Fibroblast of lung (primary cell): ENCODE measurements at regions not wholly inside any gene's neighbourhood (a gene's known extent, or its start where the extent isn't known, plus 50 kb on each side); places are given as distances from the start of the nearest gene placed in this dataset.

ENCODE experiments used
- DNase-seq, 2 donors: peaks; one replicate each; pipeline versions ENCODE4 v3.0.0 to v3.0.0-alpha.2; 2010; ENCODE audit warnings: low read depth in 2 of 2
- H2AFZ ChIP-seq: 2 replicates; pipeline ENCODE4 v1.5.1; 2012; ENCODE audit warnings: low read length, control low read depth, inconsistent platforms
- H3K27ac ChIP-seq: 2 replicates; pipeline ENCODE4 v1.5.1; 2011; ENCODE audit warnings: low read length, control low read depth; ENCODE audit not compliant: insufficient read depth
- H3K27me3 ChIP-seq: 2 replicates; pipeline ENCODE4 v1.5.1; 2011; ENCODE audit warnings: mild to moderate bottlenecking, low read length; ENCODE audit not compliant: control insufficient read depth, insufficient read depth
- H3K36me3 ChIP-seq: 2 replicates; pipeline ENCODE4 v1.5.1; 2011; ENCODE audit warnings: low read length; ENCODE audit not compliant: control insufficient read depth, insufficient read depth
- H3K4me1 ChIP-seq: 2 replicates; pipeline ENCODE4 v1.5.1; 2011; ENCODE audit warnings: low read length; ENCODE audit not compliant: control insufficient read depth, insufficient read depth; ENCODE audit errors: extremely low read depth
- H3K4me2 ChIP-seq: 2 replicates; pipeline ENCODE4 v1.5.1; 2011; ENCODE audit warnings: low read length, control low read depth; ENCODE audit not compliant: insufficient read depth; ENCODE audit errors: extremely low read depth
- H3K4me3 ChIP-seq, 4 experiments: fragments of 200-600 bp in 1 of 4; sonication (generic) in 1 of 4; replicated peaks in 1 of 4; 2 replicates each; pipeline ENCODE4 v1.5.1; 2011 to 2016; ENCODE audit warnings: low read length in 4 of 4, low read depth in 3 of 4, mild to moderate bottlenecking in 3 of 4, control low read depth in 2 of 4, inconsistent platforms in 1 of 4, mixed read lengths in 1 of 4; ENCODE audit not compliant: insufficient read depth in 1 of 4; ENCODE audit errors: control extremely low read depth in 1 of 4
- H3K79me2 ChIP-seq: 2 replicates; pipeline ENCODE4 v1.5.1; 2012; ENCODE audit warnings: mild to moderate bottlenecking, low read length, inconsistent platforms; ENCODE audit not compliant: control insufficient read depth, insufficient read depth
- H3K9ac ChIP-seq: 2 replicates; pipeline ENCODE4 v1.5.1; 2011; ENCODE audit warnings: mild to moderate bottlenecking, low read length, control low read depth; ENCODE audit not compliant: insufficient read depth
- H3K9me3 ChIP-seq: 2 replicates; pipeline ENCODE4 v1.5.1; 2012; ENCODE audit warnings: low read depth, low read length; ENCODE audit not compliant: control insufficient read depth, insufficient read depth
- H4K20me1 ChIP-seq: 2 replicates; pipeline ENCODE4 v1.5.1; 2011; ENCODE audit warnings: low read length; ENCODE audit not compliant: control insufficient read depth, insufficient read depth; ENCODE audit errors: extremely low read depth
- CTCF ChIP-seq, 2 donors: IDR thresholded peaks in 1 of 2; conservative IDR thresholded peaks in 1 of 2; 1 replicate in 1 of 2; 2 replicates in 1 of 2; pipeline ENCODE4 v1.5.1; 2011 to 2012; ENCODE audit warnings: low read length in 2 of 2, control low read depth in 1 of 2, inconsistent platforms in 1 of 2, low read depth in 1 of 2, mild to moderate bottlenecking in 1 of 2
- EZH2 ChIP-seq: IDR thresholded peaks from 2 replicates; pipeline ENCODE4 v1.5.1; 2012; ENCODE audit warnings: low read length, control low read depth, mild to moderate bottlenecking; ENCODE audit errors: missing control alignments

GRCh38 chr2:66830881-66831280 lies 396.0 kb downstream of the MEIS1 start:
- Histone ChIP-seq H3K9ac (no peak overlapping the region), H3K4me1 (no peaks in the 10 kb centered on the region), H3K79me2 (no peaks in the 10 kb centered on the region), H4K20me1 (no peaks in the 10 kb centered on the region), H2AFZ (no peak overlapping the region), H3K27me3 (no peaks in the 10 kb centered on the region), H3K4me3 (no peak overlapping the region), H3K36me3 (no peaks in the 10 kb centered on the region), H3K27ac (no peak overlapping the region), H3K9me3 (no peaks in the 10 kb centered on the region), H3K4me2 (no peak overlapping the region)
- no peak for DNase-seq
- TF ChIP-seq CTCF (conservative IDR thresholded peaks at IDR 0.05 in 1 of 2, IDR thresholded peaks at IDR 0.05 in 1 of 2; ENCODE audit: low read depth in 1 of 2, low read length in 2 of 2) (no peak), EZH2 (no peak)

- TF ChIP-seq EZH2, result no peak
- no peak for TF ChIP-seq CTCF (conservative IDR thresholded peaks at IDR 0.05 in 1 of 2, IDR thresholded peaks at IDR 0.05 in 1 of 2; ENCODE audit: low read depth in 1 of 2, low read length in 2 of 2)
- Histone ChIP-seq H3K79me2 (no peaks in the 10 kb centered on the region), H2AFZ (no peak overlapping the region), H3K4me3 (no peak overlapping the region), H3K9ac (no peak overlapping the region), H3K4me1 (no peaks in the 10 kb centered on the region), H3K27me3 (no peaks in the 10 kb centered on the region), H3K4me2 (no peak overlapping the region), H3K27ac (no peak overlapping the region), H3K36me3 (no peaks in the 10 kb centered on the region), H3K9me3 (no peaks in the 10 kb centered on the region), H4K20me1 (no peaks in the 10 kb centered on the region)
- peak; percentile 37 to 90 for DNase-seq
Measured at GRCh38 chr2:66832646-66833435, 397.9 kb downstream of the MEIS1 start.

DNA sequence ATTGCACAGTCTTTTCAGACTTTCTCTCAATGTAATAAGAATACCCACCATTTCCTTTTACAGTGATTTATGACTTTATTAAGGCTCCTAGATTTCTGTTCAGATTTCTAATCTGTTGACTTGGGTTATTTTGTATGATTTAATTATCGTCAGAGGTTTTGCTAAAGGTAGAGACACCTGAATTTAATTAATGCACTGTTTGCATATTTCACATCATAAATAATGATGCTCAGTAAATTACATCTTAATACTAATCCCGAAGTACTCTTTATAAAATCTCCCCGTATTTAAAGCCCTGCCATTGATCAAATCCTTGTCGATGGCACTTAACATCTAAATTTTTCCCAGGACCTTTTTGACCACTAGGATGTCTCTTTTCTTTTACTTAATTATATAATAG lies 399.9 kb downstream of the MEIS1 start:
- TF ChIP-seq EZH2, result no peak
- no peaks in the 10 kb centered on the region for H3K27me3 ChIP-seq
- peaks cover 5% of the 10 kb centered on the region for H3K4me1 ChIP-seq
- H3K27ac ChIP-seq, result no peak overlapping the region
- H4K20me1 ChIP-seq, result no peaks in the 10 kb centered on the region
- no peaks in the 10 kb centered on the region for H3K79me2 ChIP-seq
- H3K4me3 ChIP-seq, result no peak overlapping the region
- no peak overlapping the region for H3K4me2 ChIP-seq
- no peak for DNase-seq
- no peaks in the 10 kb centered on the region for H3K36me3 ChIP-seq
- no peak overlapping the region for H2AFZ ChIP-seq
- no peaks in the 10 kb centered on the region for H3K9me3 ChIP-seq
- no peak overlapping the region for H3K9ac ChIP-seq
